HG02852 (cell line): ENCODE measurements at regions not wholly inside any gene's neighbourhood (a gene's known extent, or its start where the extent isn't known, plus 50 kb on each side); places are given as distances from the start of the nearest gene placed in this dataset.

ENCODE experiments used
- ATAC-seq: cut with Tn5 transposase; IDR thresholded peaks from one replicate; pipeline ENCODE4 v1.9.1; 2021; ENCODE audit warnings: mild to moderate bottlenecking, moderate library complexity; ENCODE audit not compliant: unreplicated experiment

DNA sequence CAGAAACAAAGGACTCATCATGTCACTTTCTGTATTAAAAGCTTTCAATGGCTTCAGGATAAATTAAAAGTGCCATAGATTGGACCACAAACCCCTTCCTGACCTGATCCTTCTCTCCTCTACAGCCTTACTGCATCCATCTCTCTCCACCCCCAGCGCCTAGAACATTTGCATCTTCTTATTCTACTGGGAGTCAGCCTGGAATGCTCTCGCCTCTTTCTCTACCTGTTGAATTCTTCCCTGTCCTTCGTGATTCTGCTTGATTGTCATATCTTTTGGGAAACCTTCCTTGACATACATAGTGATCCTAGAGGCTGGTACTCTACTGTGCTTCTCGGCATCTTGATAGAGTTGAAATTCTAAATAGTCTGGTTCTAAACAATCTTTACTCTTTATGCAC is 332.0 kb upstream of the PBX1 start:
- ATAC-seq: no peak

DNA sequence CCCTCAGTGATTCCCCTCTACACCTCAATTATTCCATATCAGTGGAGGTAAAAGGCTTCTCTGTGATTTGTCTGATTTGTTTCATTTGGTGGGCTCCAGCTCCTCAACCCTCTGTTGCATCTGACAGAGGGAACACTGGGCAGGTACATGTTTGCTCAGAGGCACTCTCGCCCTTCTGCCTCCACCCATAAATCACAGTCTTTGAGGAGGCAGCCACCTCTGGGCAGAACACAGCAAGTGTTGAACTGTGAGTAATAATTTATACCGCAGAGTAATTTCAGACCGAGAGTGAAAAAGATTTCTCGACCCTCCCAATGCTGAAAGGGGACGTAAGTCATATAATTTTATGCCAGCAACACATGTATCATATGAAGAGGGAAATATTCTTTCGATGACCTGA is 330.1 kb upstream of the PBX1 start:
- no peak for ATAC-seq

DNA sequence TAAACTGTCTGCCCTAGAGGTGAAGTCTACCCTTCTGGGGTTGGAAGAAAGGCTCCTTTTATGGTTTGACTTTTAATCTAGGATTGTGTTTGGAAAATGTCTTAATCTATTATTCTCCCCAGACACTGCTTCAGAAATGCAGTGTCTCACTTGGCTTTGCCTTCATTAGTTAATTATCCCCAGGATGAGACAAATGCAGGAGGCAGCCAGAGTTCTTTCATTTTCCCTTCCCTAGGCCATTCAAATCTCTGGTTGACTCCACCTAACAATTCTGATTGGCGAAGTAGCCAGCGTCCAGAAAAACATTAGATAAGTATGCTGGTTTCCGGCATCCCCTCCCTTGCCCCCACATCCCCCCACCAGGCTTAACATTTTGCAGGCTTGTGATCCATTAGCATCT is 325.8 kb upstream of the PBX1 start:
- no peak for ATAC-seq

GRCh38 chr1:164240081-164240480 is 318.9 kb upstream of the PBX1 start:
- no peak for ATAC-seq

GRCh38 chr1:164250365-164250764 is 308.6 kb upstream of the PBX1 start:
- no peak for ATAC-seq

GRCh38 chr1:164256456-164256855 is 302.5 kb upstream of the PBX1 start:
- no peak for ATAC-seq

DNA sequence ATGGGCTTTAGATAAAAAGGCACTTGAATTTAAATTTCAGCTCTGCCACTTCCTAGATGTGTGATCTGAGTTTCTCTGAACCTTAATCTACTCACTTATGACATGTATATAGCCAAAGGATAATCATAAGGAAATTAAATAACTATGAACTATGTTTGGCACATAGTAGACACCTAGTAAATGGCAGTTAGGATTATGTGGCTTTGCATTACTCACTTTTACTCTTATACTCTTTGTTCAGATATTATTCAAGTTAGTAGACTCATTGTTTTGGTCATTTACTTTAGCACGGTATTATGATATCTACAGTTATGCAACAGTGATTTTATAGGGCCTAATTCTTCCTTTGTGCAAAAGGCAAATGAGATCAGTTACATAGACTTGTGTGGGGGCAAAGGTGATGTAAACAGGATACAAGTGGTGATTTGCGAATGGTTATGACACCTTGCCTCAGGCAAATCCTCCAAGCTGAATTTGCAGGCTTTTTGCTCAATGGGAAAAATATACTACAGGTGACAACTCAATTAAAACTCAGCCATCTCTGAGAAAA is 297.2 kb upstream of the PBX1 start:
- ATAC-seq: no peak

GRCh38 chr1:164263540-164263939 is 295.4 kb upstream of the PBX1 start:
- no peak for ATAC-seq

DNA sequence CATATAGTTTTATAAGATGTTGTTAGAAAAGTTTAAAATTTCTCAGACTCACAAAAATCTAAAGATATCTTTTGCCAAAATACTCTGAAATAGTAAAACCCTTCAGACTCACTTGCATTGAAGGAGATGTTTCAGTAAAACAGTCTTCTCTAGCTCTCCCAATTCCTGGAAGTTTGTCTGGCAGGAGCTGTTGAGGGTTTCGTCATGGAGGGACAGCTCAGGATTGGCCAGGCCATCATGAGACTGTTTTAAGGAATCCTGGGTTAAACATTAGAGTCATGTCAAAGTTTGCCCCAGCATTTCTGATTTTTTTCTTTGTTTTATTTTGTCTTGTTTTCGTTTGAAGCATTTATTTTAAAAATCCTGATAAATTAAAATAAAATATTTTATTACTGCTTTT is 293.8 kb upstream of the PBX1 start:
- no peak for ATAC-seq

DNA sequence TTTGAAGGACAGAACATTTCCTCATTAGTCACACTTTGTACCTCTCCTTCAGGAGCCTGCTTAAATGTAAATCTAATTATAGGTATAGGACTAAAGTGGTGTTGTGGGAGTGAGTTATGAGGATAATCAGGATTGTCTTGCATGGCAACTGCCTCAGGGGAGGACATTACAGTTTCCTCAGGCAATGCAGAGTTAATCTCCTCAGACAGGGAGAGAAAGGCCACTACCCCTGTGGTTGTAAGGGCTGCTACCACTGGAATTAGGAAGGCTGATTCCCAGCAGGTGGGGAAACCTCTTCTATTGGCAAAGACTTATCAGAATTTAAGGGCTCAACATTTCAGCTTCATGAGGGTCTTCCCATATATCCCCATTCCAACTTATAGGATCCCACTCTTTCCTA is 286.8 kb upstream of the PBX1 start:
- ATAC-seq: no peak

DNA sequence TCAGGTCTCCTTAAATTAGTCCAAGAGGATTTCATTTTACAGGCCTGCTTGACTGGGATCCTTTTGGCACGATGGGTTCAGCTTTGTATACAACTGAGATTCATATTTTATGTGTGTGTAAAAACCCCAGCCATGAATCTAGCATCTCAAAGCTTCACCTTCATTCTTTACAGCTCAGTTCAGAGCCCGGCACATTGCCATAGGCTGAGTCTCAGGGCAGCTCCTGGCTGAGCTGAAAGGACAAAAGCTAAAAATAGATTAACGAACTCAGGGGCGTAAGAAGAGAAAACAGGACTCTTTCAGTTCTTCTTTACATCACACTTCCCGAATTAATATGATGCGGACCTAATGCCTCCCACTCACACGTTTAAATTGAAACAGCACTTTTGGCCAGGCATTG is 262.8 kb upstream of the PBX1 start:
- ATAC-seq: no peak

- no peak for ATAC-seq
Observed at GRCh38 chr1:164308101-164308500, 250.9 kb upstream of the PBX1 start.

DNA sequence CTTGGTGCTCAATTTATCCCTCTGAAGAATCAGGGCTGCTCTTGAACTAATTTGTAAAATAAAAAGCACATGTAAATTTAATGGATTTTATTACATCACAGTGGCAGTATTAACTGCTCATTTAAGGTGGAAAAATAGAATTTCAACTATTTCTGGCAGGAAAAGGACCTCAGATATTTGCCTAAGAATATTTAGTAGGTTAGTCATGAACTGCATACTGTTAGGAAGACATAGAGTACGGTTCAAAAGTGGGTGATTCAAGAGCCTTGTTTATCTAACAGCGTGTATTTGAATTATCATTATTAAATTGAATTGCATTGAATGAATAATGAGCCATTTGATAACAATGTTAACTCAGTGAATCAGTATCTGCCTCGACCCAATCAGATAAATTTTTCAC is 248.8 kb upstream of the PBX1 start:
- ATAC-seq: no peak

DNA sequence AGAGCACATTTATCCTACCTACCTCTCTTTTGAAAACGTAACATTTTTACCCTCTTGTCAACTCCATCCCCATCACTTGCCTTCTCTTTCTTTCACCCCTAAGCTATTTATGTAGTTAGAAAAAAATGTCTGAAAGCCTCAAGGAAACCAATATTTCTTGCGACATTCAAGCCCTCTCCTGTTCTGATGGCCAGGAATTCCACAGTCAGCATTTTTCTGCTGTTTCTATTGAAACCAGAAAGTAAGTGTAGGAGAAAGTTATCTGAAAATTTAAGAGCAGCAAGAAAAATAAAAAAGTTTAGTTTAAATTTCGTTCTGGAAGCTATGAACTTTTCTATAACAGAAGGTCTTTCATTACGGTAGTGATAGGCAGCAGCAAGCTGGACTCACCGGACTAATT is 247.6 kb upstream of the PBX1 start:
- ATAC-seq: no peak

DNA sequence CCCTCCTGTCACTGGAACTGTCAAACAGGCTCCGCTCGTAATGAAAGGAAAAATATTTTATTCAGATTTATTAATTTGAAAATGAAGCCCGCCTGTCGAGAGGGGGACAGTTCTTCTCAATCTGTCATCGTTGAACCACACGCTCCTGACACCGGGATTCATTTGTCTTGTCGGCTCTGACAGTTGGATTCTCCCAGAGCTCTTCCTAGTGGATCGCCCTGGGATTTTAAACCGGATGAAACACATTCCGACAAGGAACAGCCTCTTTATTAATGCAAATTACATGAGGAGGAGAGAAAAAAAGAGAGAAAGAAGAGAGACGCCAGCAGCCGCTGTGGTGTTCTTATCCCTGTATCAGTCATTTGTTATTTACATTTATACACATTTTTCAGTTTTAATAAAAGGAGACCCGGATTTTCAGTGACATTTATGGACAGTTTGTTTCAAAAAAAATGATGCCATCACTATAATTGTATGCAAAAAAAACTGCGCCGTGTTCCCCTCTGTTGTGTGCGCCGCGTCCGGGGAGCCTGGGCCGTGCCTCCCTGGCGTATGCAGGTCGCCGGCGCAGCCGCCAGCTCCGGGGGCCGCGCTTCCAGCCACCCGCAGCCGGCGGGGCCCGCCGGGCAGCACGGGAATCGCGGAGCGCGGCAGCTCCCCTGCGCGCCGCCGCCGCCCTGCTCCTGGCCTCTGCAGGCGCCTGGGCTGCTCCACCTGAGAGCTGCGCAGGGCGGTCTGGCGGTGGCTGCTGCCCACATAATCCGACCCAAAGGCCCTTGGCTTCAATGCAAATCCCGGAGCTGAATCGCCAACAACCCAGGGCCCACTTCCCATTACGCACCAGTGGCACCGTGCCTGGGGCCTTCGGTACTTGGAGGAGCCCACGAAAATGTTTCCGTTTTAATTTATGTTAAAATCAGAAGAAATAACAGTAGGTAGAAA is 237.9 kb upstream of the PBX1 start:
- ATAC-seq: no peak

DNA sequence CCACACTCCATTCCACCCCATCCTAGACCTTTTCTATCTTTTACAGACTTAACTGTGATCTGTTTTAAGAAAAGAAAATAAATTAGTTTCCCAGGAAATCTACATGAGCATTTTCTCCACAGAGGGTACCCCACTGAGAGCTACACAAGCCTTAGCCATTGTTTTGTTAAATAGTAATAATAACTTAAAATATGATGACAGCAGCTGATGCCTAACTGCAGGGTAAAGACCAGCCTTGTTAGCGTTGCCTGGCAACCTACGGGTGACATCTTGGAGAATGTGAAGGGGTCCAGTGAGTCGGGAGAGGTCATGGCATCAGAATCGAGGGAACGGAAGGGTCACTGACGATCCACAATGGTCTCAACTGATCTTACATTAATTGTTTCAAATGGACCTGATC is 233.2 kb upstream of the PBX1 start:
- no peak for ATAC-seq

GRCh38 chr1:164333387-164333786 is 225.6 kb upstream of the PBX1 start:
- no peak for ATAC-seq

DNA sequence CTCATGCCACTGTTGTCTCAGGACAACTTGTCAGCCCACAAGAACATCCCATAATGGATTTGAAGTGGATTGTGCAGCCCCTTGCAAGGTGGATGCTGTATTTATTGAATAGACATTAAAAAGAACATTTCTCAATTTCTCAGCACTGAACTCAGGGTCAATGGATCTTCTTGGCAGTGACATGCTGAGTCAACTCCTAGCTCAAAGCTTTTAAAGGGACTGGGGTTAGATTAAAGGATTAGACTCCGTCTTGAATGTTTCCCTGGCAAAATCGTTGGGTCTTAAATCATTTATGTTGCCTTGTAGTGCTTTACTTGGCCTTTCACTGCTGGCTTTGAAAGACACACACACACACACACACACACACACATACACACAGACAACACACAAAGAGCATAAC is 221.6 kb upstream of the PBX1 start:
- no peak for ATAC-seq

DNA sequence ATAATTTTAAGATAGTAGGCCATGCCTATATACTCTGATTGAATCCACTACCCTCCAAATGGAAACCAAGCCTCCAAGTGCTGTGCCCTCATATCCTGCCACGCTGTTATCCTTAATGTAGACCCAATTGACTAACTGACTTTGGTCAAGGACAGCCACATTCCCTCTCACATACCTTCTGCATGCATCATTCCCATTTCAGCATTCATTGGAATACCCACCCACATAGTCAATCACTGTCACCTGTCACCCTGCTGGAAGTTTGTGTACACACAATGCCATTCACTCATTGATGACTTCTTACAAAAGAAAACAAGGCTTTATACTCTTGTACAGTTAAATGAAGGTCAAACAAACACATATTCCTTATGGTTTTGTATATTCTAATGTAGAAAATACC is 221.1 kb upstream of the PBX1 start:
- no peak for ATAC-seq

GRCh38 chr1:164343189-164343588 is 215.8 kb upstream of the PBX1 start:
- no peak for ATAC-seq

DNA sequence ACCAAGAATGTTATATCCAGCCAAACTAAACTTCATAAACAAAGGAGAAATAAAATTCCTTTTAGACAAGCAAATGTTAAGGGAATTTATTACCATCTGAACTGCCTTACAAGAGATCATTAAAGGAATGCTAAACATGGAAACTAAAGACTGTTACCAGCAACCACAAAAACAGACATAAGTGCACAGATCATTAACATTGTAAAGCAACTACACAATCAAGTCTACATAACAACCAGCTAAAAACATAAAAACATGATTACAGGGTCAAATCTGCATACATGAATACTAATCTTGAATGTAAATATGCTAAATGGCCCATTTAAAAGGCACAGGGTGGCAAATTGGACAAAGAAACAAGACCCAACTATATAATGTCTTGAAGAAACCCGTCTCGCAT is 211.0 kb upstream of the PBX1 start:
- ATAC-seq: no peak

DNA sequence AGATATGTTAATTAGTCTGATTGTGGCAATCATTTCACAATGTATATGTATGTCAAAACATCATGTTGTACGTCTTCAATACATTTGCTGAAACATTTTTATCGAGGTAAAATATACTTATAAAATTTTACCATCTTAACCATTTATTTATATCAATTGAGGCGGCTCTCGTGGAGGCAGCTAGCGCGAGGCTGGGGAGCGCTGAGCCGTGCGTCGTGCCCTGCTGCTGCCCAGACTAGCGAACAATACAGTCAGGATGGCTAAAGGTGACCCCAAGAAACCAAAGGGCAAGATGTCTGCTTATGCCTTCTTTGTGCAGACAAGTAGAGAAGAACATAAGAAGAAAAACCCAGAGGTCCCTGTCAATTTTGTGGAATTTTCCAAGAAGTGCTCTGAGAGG is 202.5 kb upstream of the PBX1 start:
- no peak for ATAC-seq

GRCh38 chr1:164360265-164360664 is 198.7 kb upstream of the PBX1 start:
- no peak for ATAC-seq
